GM21423 (cell line): ENCODE measurements at regions not wholly inside any gene's neighbourhood (a gene's known extent, or its start where the extent isn't known, plus 50 kb on each side); places are given as distances from the start of the nearest gene placed in this dataset.
"Not testable (repeated sequence)": the region's sequence is repeated elsewhere in the genome, so short reads cannot be mapped to it uniquely, and the experiment has no call there.

ENCODE experiments used
- ATAC-seq: cut with Tn5 transposase; IDR thresholded peaks from one replicate; pipeline ENCODE4 v1.9.1; 2021; ENCODE audit warnings: mild to moderate bottlenecking, moderate library complexity; ENCODE audit not compliant: unreplicated experiment

- ATAC-seq, result no peak
These were observed 1573.3 kb downstream of the SI start for GRCh38 chr3:163504974-163505373.

- not testable (repeated sequence) for ATAC-seq
These were observed 1578.5 kb downstream of the SI start for GRCh38 chr3:163499736-163500219.

DNA sequence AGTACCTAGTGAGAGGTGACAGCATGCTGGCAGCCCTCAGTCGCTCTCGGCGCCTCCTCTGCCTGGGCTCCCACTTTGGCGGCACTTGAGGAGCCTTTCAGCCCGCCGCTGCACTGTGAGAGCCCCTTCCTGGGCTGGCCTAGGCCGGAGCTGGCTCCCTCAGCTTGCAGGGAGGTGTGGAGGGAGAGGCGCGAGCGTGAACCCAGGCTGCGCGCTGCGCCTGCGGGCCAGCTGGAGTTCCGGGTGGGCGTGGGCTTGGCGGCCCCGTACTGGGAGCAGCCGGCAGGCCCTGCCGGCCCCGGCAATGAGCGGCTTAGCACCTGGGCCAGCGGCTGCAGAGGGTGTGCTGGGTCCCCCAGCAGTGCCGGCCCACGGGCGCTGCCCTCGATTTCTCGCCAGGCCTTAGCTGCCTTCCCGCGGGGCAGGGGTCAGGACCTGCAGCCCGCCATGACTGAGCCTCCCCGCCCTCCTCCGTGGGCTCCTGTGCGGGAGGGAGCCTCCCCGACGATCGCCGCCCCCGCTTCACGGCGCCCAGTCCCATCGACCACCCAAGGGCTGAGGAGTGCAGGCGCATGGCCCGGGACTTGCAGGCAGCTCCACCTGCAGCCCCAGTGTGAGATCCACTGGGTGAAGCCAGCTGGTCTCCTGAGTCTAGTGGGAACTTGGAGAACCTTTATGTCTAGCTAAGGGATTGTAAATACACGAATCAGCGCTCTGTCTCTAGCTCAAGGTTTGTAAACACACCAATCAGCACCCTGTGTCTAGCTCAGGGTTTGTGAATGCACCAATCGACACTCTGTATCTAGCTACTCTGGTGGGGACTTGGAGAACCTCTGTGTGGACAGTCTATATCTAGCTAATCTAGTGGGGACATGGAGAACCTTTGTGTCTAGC lies 1579.2 kb downstream of the SI start:
- ATAC-seq, result not testable (repeated sequence)

- no peak for ATAC-seq
These were observed 1586.6 kb downstream of the SI start for GRCh38 chr3:163491714-163492113.

GRCh38 chr3:163490119-163490518 lies 1588.2 kb downstream of the SI start:
- ATAC-seq, result no peak

GRCh38 chr3:163482695-163483094 lies 1595.6 kb downstream of the SI start:
- no peak for ATAC-seq

- ATAC-seq, result no peak
These were observed 1596.6 kb downstream of the SI start for GRCh38 chr3:163481738-163482137.

GRCh38 chr3:163476179-163476578 lies 1602.1 kb downstream of the SI start:
- ATAC-seq, result no peak

DNA sequence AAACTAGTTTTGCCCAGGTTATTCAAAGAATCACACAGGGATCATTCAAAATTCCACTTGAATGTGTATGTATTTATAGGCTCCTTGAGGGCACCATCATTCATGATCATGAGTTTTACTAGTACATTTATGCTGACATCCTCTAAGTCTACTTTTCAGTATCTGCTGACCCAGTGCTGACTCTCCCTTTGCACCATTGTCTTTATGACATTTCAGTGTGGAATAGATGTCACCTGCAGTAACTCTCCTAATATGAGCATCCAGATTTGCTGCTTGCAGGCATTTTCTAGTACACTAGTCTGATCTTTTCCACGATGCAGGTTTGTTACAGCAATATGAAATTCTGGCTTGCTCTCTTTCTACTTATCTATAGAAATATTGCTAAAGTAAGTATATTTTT lies 1603.5 kb downstream of the SI start:
- no peak for ATAC-seq

- ATAC-seq, result no peak
These were observed 1609.6 kb downstream of the SI start for GRCh38 chr3:163468531-163469335.

- no peak for ATAC-seq
These were observed 1615.8 kb downstream of the SI start for GRCh38 chr3:163462446-163462845.

DNA sequence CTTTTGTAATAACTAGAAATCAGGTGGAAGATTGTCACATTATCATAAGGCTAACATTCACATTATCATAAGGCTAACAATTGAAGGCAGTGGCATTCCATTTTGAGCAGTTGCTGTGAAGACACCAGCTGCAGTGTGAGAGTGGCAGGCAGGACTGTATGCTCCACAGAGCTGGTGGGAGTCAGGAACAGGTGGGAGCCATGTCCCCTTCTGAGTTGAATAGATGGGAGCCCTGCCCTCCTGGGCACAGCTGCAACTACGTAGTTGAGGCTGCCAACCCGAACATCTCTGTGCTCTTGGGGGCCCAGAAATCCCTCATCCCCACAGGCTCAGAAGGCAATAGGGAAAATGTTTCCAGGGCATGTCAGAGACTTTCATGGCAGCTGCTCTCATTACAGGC lies 1627.6 kb downstream of the SI start:
- ATAC-seq, result no peak

DNA sequence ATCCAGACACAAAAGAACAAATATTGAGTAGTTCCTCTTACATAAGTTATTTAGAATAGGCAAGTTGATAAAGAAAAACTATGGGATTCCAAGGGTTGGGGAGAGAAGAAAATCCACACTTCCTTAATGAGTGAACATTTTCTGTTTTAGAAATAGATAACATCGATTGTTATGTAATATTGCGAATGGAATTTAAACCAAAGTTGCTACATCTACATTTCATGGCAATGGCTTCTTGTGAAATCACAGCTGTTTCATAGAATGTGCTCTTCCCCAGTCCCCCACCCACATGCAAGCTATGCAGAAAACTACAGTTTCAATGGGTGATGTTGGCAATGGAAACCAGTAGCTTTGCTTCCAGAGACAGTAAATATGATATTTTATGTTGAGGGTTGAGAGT lies 1639.5 kb downstream of the SI start:
- ATAC-seq, result no peak

DNA sequence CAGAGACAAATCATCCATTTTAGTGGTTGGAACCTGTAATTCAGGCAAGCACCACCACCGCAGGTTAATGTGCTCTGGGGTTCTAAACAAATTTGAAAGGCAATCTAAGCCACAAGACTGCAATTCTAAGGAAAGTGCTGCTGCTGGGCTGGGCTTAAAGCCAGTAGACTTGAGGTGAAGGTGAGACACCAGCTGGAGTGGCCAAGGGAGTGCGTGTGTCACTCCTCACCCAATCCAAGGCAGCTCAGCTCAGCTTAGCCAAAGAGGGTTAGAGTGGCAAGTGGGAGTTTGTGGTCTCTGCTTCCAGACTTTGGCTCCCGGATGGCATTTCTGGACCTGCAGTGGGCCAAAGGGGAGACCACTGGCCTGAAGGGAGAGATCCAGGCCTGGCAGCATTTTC lies 1655.6 kb downstream of the SI start:
- no peak for ATAC-seq

DNA sequence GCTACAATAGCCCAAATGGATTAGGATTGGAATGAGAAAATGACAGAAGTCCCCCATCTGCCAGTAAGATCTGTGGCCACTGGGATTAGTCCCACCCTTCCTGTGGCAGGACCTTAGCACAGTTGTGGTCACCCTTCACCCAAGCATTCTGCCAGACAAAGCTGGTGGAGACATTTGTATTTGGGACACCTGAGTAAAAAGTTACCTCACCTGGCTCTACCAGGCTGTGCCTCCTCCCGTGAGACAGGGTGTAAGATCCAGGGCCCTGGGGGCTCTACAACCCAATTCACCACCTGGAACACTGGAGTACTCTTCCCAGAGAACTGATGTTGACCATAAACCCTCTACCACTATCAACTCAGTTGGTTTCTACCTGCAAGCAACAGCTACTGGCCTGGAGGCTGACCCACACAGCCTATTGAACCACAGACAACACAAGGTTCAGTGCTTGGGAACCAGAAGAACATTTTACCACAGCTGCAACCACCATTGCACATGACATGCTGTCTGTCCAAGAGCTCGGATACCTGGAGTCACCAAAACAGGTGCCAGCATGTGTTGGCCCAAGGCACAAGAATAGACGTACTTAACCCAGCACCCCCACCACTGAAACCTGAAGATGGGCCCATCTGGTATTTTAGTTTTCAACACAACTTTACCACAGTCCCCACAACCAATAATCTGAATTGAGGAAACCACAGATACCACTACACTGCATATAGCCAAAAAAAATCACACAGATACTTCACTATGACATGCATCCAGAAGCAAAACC lies 1686.7 kb downstream of the SI start:
- ATAC-seq, result no peak

- no peak for ATAC-seq
These were observed 1693.9 kb downstream of the SI start for GRCh38 chr3:163384383-163384782.

DNA sequence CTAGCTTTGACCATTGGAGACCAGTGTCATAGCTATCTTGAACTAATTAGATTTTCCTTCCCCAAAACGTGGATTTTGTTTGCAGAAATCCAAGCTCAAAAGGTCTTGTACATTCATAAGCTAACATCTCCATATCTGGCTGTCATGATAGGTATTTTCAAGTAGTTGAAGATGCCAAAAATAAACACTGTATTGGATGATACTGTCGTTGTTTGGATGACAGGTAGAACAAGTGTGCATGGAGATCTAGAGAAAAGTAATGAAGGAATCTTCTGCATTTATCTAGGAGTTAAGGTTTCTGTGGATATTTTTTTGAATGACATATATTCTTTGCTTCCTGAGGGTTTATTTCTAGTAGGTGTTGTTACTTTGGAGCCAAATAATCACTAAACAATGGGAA lies 1696.1 kb downstream of the SI start:
- no peak for ATAC-seq

DNA sequence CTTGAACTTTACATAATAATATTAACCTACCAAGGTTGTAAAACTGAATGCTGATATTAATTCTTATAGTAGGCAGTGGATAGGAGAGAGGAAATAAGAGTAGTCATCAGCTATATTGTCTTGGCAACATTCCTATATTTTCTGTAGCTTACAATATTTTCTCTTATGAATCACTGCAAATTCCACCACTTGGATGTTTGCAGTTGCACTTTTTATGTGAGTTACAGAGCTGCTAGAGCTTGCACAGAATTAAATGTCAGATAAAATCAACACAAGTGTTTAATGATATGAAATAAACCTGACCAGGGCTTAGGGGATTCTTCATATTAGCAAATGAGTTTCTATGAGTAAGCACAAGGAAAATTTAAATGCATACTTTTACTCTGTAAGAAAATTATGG lies 1710.1 kb downstream of the SI start:
- ATAC-seq, result no peak

DNA sequence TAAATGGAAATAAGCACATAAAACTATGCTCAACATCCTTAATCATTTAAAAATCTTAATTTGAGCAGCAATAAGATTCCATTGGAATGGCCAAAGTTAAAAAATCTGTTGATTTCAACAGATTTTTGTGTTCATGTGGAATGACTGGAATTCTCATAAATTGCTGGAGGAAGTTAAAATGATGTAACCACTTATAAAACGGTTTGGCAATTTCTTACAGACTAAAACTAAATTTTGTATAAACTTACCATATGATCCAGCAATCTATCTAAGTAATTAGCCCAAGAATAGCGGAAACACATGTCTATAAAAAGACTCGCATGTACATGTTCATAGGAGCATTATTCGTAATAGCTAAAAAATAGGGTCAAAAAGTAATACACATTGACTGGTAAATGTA lies 1713.6 kb downstream of the SI start:
- ATAC-seq, result no peak

DNA sequence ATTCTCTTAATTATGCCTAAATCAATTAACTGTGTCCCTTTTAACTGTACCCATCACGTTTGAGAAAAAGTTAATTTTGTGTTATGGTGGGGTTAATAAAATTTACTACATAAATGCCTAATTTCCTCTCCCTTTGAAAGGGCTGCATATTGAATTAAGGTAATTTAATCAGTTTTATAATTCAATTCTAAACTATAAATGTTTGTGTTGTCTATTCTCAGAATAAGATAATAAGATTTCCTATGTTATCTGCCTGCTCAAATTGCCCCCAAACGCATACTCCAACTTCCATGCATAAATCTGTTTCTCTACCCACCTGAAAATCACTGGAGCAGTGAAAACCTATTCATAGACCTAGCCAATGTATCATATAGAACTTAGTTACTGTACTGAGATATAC lies 1716.1 kb downstream of the SI start:
- no peak for ATAC-seq

DNA sequence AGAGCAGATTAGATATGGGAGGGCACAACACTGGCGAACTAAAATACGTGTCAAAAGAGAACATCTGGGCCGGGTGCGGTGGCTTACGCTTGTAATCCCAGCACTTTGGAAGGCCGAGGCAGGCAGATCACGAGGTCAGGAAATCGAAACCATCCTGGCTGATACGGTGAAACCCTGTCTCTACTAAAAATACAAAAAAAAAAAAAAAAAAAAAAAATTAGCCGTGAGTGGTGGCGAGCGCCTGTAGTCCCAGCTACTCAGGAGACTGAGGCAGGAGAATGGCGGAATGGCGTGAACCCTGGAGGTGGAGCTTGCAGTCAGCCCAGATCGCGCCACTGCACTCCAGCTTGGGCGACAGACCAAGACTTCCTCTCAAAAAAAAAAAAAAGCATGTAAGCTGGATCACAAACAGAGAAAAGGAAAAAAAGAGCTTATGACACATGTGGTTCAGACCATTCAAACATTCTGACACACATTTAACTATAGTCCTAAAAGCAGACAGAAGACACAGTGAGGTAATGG lies 1716.9 kb downstream of the SI start:
- ATAC-seq, result not testable (repeated sequence)
